CD4-positive, alpha-beta T cell treated with Interferon alpha-2 for 1 hour (primary cell): ENCODE measurements at regions not wholly inside any gene's neighbourhood (a gene's known extent, or its start where the extent isn't known, plus 50 kb on each side); places are given as distances from the start of the nearest gene placed in this dataset.
"Not testable (repeated sequence)": the region's sequence is repeated elsewhere in the genome, so short reads cannot be mapped to it uniquely, and the experiment has no call there.

Source experiments
- DNase-seq, 2 donors: peaks; one replicate each; pipeline ENCODE4 v3.0.0-alpha.2; 2020 to 2022

GRCh38 chr15:70242951-70243685, 145.4 kb upstream of the TLE3 start:
- DNase-seq: no peak

- no peak for DNase-seq
These were observed 144.0 kb upstream of the TLE3 start for GRCh38 chr15:70241561-70242320.

- DNase-seq: no peak
These were observed 143.2 kb upstream of the TLE3 start for GRCh38 chr15:70240820-70241430.

- DNase-seq: peak in 1 of 2 donors; percentile 55
These were observed 142.4 kb upstream of the TLE3 start for GRCh38 chr15:70240082-70240481.

GRCh38 chr15:70238917-70239316, 141.2 kb upstream of the TLE3 start:
- no peak for DNase-seq

- DNase-seq: no peak
These were observed 139.9 kb upstream of the TLE3 start for GRCh38 chr15:70237626-70238025.

GRCh38 chr15:70236341-70237086, 138.8 kb upstream of the TLE3 start:
- DNase-seq: no peak

- no peak for DNase-seq
These were observed 137.6 kb upstream of the TLE3 start for GRCh38 chr15:70235347-70235746.

- DNase-seq: no peak
These were observed 136.7 kb upstream of the TLE3 start for GRCh38 chr15:70234256-70234905.

- DNase-seq: no peak
These were observed 133.8 kb upstream of the TLE3 start for GRCh38 chr15:70231484-70231883.

GRCh38 chr15:70227918-70228317, 130.2 kb upstream of the TLE3 start:
- not testable (repeated sequence) for DNase-seq

- DNase-seq: no peak
These were observed 129.4 kb upstream of the TLE3 start for GRCh38 chr15:70227147-70227546.

GRCh38 chr15:70226337-70226980, 128.7 kb upstream of the TLE3 start:
- DNase-seq: no peak

GRCh38 chr15:70225416-70225815, 127.7 kb upstream of the TLE3 start:
- DNase-seq: no peak

GRCh38 chr15:70222606-70223005, 124.9 kb upstream of the TLE3 start:
- DNase-seq: no peak

- no peak for DNase-seq
These were observed 122.9 kb upstream of the TLE3 start for GRCh38 chr15:70220490-70221096.

GRCh38 chr15:70219966-70220365, 122.2 kb upstream of the TLE3 start:
- no peak for DNase-seq

GRCh38 chr15:70219256-70219895, 121.7 kb upstream of the TLE3 start:
- no peak for DNase-seq

- no peak for DNase-seq
These were observed 119.8 kb upstream of the TLE3 start for GRCh38 chr15:70217226-70218160.

GRCh38 chr15:70215951-70216350, 118.2 kb upstream of the TLE3 start:
- DNase-seq: no peak
